ENCODE measurements at regions not wholly inside any gene's neighbourhood (a gene's known extent, or its start where the extent isn't known, plus 50 kb on each side); places are given as distances from the start of the nearest gene placed in this dataset.

GRCh38 chr14:104421892-104422828 lies 157.4 kb upstream of the C14orf180 start:
- no peak overlapping the region for H3K9ac ChIP-seq (ENCODE audit: low read depth, low read length)
- H3K27me3 ChIP-seq (ENCODE audit: insufficient read depth, low read length, poor library complexity) = peaks cover 8% of the 10 kb centered on the region
- H3K4me3 ChIP-seq (ENCODE audit: low read depth in 1 of 2, low read length in 2 of 2) = no peak overlapping the region
- no peak overlapping the region for H3K27ac ChIP-seq (ENCODE audit: low read length)
- no peak overlapping the region for H3K4me2 ChIP-seq (ENCODE audit: insufficient read depth, low read length)
- no peak for DNase-seq
- TF ChIP-seq CTCF (IDR thresholded peaks at IDR 0.05; ENCODE audit: borderline replicate concordance, extremely low read depth, low read length, poor library complexity, severe bottlenecking) (no peak), EZH2 (IDR thresholded peaks at IDR 0.05; ENCODE audit: borderline replicate concordance, low read depth, low read length, severe bottlenecking) (no peak)
- no peaks in the 10 kb centered on the region for H3K36me3 ChIP-seq (ENCODE audit: insufficient read depth, low read length)
- no peaks in the 10 kb centered on the region; the same call in 1 of the 2 replicates for H4K20me1 ChIP-seq (ENCODE audit: insufficient read depth, low read length)
- ATAC-seq (ENCODE audit: insufficient read depth, low read depth) = no peak
- H2AFZ ChIP-seq (ENCODE audit: low read depth, low read length) = no peak overlapping the region
- H3K79me2 ChIP-seq (ENCODE audit: insufficient read depth, low read length) = no peaks in the 10 kb centered on the region
- H3K9me3 ChIP-seq (ENCODE audit: insufficient read depth, low read length, severe bottlenecking) = no peaks in the 10 kb centered on the region
- H3K4me1 ChIP-seq (ENCODE audit: insufficient read depth, low read length) = no peaks in the 10 kb centered on the region

GRCh38 chr14:104422837-104423681 lies 156.5 kb upstream of the C14orf180 start:
- ATAC-seq (ENCODE audit: insufficient read depth, low read depth) (no peak), DNase-seq (no peak)
- H3K4me1 ChIP-seq (ENCODE audit: insufficient read depth, low read length) = no peaks in the 10 kb centered on the region
- no peak overlapping the region for H3K4me3 ChIP-seq (ENCODE audit: low read depth in 1 of 2, low read length in 2 of 2)
- H3K9me3 ChIP-seq (ENCODE audit: insufficient read depth, low read length, severe bottlenecking) = no peaks in the 10 kb centered on the region
- H3K4me2 ChIP-seq (ENCODE audit: insufficient read depth, low read length) = no peak overlapping the region
- TF ChIP-seq EZH2 (IDR thresholded peaks at IDR 0.05; ENCODE audit: borderline replicate concordance, low read depth, low read length, severe bottlenecking) (no peak), CTCF (IDR thresholded peaks at IDR 0.05; ENCODE audit: borderline replicate concordance, extremely low read depth, low read length, poor library complexity, severe bottlenecking) (no peak)
- H3K36me3 ChIP-seq (ENCODE audit: insufficient read depth, low read length) = no peaks in the 10 kb centered on the region
- H3K79me2 ChIP-seq (ENCODE audit: insufficient read depth, low read length) = no peaks in the 10 kb centered on the region
- no peak overlapping the region for H2AFZ ChIP-seq (ENCODE audit: low read depth, low read length)
- H4K20me1 ChIP-seq (ENCODE audit: insufficient read depth, low read length) = no peaks in the 10 kb centered on the region; the same call in 1 of the 2 replicates
- H3K27me3 ChIP-seq (ENCODE audit: insufficient read depth, low read length, poor library complexity) = peaks cover 5% of the 10 kb centered on the region
- H3K9ac ChIP-seq (ENCODE audit: low read depth, low read length) = no peak overlapping the region
- H3K27ac ChIP-seq (ENCODE audit: low read length) = no peak overlapping the region

- DNase-seq (no peak), ATAC-seq (ENCODE audit: insufficient read depth, low read depth) (no peak)
- Histone ChIP-seq H3K4me3 (ENCODE audit: low read depth in 1 of 2, low read length in 2 of 2) (no peak overlapping the region), H4K20me1 (ENCODE audit: insufficient read depth, low read length) (no peaks in the 10 kb centered on the region; the same call in 1 of the 2 replicates), H3K4me1 (ENCODE audit: insufficient read depth, low read length) (no peaks in the 10 kb centered on the region), H3K79me2 (ENCODE audit: insufficient read depth, low read length) (no peaks in the 10 kb centered on the region), H3K4me2 (ENCODE audit: insufficient read depth, low read length) (no peak overlapping the region), H2AFZ (ENCODE audit: low read depth, low read length) (no peak overlapping the region), H3K27ac (ENCODE audit: low read length) (no peak overlapping the region), H3K27me3 (ENCODE audit: insufficient read depth, low read length, poor library complexity) (peaks cover 5% of the 10 kb centered on the region), H3K36me3 (ENCODE audit: insufficient read depth, low read length) (no peaks in the 10 kb centered on the region), H3K9me3 (ENCODE audit: insufficient read depth, low read length, severe bottlenecking) (no peaks in the 10 kb centered on the region), H3K9ac (ENCODE audit: low read depth, low read length) (no peak overlapping the region)
- TF ChIP-seq EZH2 (IDR thresholded peaks at IDR 0.05; ENCODE audit: borderline replicate concordance, low read depth, low read length, severe bottlenecking) (no peak), CTCF (IDR thresholded peaks at IDR 0.05; ENCODE audit: borderline replicate concordance, extremely low read depth, low read length, poor library complexity, severe bottlenecking) (no peak)
Measured at GRCh38 chr14:104423701-104424405, 155.7 kb upstream of the C14orf180 start.
